Stromal cell of bone marrow (primary cell): ENCODE measurements at regions not wholly inside any gene's neighbourhood (a gene's known extent, or its start where the extent isn't known, plus 50 kb on each side); places are given as distances from the start of the nearest gene placed in this dataset.
"Not testable (repeated sequence)": the region's sequence is repeated elsewhere in the genome, so short reads cannot be mapped to it uniquely, and the experiment has no call there.

Source experiments
- DNase-seq: peaks from one replicate; pipeline ENCODE4 v3.0.0-alpha.2; 2012; ENCODE audit warnings: low read depth

DNA sequence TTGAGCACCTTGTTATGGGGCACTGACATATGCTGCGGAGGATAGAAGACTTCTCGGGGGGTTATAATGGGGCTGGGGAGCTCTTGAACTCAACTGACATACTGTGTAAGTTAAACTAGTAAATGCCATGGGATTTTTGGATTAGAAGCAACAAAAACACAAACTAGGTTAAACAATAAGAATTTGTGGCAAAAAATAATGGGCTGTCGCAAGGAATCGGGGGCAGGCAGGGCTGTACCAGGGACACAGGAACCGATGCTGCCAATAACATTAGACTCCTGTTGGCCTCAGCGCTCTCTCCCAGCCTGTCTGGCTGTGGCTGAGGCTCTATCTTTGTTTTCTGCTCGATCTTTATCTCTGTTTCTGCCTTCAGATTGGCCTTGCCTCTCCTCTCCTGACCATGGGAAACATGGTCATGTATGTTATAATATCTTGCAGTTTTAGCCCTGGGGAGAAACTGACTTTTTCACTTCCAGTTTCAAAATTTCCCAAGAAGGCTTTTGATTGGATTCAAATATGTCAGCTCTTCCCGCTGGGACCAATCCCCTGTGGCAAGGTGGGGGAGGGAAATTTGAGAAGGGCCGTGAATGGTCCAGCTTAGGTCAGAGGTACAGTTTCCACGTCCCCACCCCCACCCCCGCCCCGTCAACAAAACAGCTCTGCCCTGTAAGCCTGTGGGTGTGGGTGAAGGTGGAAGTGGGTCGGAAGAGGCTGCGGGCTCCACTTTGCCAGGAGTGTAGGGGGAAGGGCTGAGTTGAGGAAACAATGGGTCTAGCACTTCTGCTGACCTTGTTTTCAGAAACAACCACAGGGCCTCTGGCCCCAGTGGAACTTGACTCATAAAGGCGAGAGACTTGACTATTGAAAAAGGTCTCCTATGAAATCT lies 161.1 kb upstream of the TBL1XR1 start:
- peak; percentile 77 for DNase-seq

DNA sequence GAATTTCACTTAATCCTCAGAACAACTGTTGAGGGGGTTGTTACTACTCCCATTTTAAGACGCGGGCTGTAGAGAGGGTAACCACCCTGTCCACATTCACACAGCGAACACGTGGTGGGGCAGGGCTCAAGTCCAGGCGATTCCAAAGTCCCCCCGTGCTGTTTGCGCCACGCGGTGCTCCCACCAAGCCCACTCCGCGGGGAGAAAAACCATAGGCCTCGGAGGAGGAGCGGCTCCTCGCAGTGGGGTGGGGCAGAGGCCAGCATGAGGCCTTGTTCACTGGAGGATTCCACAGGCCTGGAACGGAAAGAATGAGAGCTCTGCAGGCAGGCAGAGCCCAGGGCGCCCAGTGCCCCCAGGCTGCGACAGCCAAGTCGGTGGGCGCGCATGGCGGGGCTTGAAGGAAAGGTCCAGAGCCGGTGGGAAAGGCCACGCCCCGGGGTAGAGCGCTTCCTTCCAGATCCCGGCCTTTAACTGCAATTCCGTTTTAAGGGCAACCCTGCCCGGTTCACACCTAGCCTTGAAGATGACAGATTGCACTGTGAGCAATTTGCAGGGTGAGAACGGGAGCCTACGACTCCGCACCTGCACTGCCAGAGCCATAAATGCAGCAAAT lies 161.8 kb upstream of the TBL1XR1 start:
- no peak for DNase-seq

DNA sequence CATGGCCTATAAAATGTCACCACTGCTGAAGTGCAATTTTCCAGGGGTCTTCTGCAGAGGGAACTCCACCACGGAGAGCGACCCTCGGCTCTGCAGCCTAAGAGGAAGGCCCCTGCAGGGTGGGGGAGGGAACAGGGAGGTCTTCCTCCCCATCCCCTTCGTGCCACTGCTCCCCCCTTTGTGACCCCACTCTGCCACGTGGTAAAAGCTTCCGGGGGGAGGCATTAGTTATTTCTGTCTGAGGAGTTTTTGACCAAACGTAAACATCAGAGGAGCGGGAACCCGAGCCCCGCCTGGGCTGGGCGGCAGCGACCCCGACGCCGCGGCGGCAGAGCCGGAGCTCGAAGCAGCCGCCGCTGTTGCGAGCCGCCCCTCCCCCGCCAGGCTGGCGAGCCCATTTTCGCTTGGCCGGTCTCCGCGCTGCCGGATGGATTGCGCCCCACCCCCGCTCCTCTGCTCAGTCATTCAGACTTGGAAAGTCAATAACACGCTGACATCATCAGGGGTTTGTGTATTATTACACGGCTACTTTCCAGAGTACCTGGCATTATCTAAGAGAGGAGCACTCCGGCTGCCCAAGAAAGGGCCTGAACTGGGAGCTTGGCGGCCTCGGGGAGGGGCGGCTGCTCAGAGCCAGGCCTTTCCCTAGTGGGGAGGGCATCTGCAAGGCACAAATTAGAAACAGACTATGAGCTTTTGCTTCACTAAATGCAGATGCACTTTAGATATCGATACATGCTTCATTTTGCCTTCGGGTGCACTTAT lies 162.5 kb upstream of the TBL1XR1 start:
- peak; percentile 98 for DNase-seq

DNA sequence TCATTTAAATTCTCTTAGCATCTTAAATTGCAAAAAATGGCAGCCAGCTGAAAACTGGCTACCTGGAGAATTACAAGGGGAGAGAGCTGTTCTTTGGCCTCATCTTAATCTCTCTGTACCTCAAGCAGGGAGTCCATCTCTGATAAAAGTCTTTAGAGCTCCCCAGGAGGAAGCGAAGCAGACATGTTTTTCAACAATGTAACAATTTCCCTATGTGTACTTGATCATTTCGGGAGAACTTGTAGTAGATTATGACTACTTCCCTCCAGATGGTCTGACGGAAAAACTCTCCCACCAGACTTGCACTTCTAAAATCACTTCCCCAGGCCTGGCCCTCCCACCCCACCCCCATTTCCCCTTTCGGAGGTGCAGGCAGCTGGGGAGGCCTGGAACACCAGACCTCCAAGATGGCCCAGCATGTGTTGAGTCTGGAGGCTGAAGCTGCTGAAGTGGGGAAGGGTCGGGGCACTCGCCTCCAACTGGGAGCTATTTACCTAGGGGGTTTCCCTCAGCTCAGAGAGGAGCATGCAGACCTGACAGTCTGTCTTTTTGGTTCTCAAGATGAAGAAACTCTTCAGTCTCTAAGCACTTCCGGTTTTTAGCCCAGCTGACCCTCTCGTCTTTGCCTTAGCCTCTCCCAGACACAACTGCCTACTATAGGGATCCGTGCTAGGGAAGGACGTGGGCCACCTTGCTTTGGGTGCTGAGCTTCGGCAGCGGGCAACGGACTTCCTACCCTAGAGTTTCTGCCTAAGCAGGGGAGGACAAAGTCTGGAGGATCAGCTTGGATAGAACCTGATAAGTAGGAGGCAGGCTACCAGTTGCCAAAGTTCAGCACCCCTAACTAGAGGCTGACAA lies 164.0 kb upstream of the TBL1XR1 start:
- DNase-seq = no peak

DNA sequence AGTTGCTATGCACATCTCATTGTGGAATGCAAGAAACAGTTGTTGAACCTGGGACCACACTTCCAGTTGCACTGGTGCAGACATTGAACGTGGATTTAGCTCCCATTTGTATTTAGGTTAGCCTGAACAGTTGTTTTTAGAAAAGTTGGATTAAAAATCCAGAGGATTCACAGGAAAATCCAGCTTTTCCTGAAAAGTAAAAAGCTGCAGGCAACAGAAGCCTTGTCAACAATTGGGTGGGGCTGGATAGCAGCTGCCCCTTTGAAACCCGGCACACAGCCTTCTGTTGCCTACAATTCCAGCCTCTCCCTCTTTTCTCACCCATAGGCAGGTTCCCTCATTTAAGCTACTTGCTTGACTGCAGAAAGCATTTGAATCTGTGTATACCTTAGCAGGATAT lies 165.3 kb upstream of the TBL1XR1 start:
- no peak for DNase-seq

DNA sequence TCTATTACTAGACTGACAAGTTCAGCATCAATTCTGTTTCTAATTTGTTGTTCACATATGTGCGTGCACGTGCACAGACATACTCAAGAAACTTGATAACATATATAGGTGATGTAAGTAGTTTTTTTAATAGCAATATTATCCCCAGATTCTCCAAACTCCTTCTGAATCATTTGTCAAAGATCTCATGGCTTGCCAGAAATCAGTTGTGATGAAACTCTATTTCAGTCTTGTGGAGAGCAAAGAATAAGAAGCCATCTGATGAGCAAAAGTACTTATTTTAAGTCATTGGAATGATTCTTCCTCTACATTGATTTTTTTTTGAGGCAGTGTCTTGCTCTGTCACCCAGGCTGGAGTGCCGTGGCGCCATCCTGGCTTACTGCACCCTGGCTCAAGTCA lies 167.0 kb upstream of the TBL1XR1 start:
- DNase-seq = no peak

DNA sequence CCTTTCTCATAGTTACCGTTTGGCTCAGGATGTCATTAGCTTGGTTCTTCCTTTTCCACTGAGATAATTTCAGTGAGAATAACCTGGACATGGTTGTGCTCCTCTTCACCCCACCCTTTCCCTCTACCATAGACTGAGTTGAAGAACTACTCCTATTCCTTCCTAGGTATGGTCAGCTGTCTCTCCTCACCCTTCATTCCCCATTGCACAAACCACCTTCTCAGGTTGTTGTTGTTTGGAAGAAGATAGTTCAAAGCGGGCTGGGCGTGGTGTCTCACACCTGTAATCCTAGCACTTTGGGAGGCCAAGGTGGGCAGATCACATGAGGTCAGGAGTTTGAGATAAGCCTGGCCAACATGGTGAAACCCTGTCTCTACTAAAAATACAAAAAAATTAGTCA lies 168.0 kb upstream of the TBL1XR1 start:
- not testable (repeated sequence) for DNase-seq

DNA sequence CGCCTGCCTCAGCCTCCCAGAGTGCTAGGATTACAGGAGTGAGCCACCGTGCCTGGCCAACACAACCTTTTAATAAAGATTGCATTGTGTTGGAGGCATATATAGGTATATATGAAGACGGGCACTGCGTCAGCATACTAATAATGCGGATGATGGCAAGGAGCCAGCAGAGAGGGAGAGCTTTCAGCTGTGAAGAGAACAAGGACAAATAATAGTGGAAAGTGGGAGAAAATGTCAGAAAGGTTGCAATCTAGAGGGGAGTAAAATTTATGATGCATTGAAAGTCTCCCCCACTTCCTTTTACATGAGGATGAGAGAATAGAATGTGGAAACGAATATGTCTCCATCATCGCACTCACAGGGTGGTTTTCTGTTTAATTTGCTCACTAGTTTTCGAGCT lies 170.5 kb upstream of the TBL1XR1 start:
- DNase-seq = no peak

DNA sequence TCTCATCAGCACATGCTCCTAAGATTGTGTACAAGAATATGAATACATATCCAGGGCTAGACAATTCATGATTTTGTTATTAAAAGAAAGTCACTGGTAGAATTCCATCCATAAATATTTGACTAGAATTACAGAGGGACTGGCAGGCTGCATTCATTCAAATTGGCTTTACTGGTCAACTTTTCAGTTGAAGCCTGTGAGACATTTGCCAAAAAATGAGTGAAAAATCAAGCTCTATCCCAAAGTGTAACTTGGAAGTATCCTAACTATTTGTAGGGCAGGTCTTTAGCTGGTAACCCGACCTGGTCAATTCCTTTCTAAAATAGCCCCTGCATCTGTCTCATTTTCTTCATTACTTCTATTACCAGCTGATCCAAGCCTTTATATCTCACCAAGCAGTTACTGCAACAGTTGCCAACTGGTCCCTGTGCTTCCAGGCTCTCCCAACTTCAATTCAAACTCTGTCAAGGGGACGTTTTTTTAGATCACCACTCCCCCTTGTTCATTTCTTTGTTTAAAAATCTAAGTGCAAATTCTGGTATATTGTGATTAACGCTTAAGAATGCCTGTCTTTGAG lies 173.1 kb upstream of the TBL1XR1 start:
- DNase-seq = no peak

DNA sequence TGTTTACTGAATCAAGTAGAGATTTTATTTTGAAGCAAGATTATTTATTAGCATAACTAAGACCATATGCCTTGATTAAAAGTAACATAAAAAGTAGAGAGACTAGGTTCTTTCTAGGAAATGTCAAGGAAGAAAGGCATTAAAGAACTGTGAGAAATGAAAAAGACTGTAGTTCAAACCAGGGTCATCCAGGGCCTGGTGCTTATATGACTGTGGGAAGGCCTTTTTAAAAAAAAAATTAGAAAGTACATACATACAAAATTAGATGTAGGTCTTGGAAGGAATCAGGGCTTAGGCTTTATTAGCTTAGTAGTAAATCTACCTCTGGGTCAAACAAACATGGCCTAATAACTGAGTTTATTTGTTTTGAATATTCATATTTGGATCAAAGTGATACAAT lies 173.9 kb upstream of the TBL1XR1 start:
- no peak for DNase-seq

DNA sequence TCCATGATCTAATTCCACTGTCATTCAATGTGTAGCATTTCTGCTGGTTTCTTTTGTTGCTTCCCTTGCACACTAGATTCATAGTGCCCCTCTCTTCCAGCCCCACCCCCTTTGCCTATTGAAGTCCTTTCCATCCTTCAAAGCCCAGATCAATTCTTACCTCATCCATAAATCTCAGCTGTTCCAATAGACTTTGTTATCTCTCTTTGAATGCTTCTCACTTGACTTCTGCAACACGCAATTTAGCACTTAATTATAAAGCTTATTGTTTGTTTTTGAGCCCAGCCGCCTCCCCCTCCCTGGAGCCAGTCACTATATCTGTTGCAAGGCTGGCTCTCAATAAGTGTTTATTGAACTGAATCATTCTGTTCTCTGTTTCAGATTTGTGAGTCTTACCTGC lies 174.6 kb upstream of the TBL1XR1 start:
- no peak for DNase-seq

DNA sequence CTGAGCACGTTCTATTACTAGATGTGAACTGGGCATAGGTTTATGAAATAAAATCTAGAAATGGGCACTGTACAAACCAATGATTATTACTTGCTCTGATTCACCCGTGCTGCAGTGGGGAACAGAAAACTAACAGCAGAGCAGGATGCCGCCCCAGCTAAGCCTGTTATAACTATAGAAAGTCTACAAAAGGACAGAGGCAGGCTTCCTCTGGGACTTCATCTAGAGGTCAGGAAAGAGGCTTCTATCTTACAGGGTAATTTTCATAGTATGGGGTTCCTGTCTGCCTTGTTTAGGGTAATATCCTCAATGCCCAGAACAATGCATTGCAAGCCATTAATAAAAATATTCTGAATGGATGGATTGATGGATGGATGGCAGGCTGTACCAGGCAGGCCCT lies 177.0 kb upstream of the TBL1XR1 start:
- DNase-seq = no peak

DNA sequence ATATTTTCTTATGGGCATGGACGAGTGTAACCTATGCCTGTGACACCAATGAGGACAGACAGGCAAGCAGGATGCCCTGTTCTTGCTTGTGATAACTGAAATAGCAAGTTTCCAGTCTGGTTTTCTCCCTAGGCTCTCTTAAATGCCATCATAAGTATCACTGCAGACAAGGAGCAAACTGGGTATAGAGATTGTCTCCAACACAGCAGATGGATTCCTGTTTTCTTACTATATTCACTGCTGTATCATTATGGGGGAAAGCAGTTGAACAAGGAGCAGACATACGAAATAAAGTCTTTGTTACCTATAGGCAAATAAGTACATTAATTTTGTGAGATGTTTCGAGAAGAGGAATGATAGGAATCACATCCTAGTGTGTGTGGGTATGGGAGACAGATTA lies 178.0 kb upstream of the TBL1XR1 start:
- DNase-seq = no peak

DNA sequence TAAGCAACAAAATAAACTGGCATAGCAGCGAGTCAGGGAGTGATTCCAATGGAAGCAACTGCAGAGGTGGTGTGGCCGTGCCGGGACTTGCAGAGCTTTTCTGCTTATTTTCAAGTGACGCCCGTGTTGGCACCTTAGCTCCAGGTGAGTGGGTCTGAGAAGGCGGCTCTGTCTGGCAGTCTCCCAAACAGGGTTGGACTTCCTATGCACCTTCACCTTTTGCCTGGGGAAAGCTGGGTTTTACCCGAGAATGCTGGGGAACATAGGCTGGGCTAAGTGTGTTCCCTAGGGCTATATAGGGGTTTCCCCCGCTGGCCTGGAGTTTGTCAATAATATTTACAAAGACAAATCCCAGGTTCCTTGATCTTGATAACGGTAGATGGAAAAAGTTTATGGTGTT lies 179.9 kb upstream of the TBL1XR1 start:
- DNase-seq = no peak

DNA sequence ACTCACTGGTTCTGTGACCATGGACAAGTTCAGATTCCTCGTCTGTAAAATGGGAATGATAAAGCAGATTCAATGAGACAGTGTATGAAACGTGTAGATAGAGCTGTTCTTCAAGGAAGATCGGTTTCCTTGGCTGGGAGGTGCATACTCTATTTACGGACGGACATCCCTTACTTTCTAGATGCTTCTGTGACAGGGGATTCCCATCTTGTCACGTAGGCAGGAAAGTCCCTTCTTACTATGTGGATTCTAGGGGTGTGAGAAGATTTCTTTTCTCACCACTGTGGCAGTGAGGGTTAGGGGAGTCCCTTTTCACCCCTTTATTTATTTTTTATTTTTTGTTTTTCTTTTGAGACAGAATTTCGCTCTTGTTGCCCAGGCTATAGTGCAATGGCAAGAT lies 180.9 kb upstream of the TBL1XR1 start:
- DNase-seq = no peak

DNA sequence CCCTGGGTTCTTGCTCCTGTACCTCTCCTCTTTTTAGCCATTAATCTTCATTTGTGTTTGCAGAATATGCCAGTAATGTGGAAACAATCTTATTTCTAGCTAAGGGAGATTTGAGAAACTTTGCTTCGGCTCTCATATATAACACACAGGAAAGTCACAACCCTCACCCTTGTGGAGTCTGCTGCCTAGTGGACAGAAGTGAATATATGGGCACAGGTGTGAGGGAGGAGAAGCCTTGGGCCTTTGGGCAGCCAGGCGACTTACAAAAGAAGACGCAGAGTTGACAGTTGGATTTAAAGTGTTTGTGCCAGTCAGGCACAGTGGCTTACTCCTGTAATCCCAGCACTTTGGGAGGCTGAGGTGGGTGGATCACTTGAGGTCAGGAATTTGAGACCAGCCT lies 181.8 kb upstream of the TBL1XR1 start:
- no peak for DNase-seq

DNA sequence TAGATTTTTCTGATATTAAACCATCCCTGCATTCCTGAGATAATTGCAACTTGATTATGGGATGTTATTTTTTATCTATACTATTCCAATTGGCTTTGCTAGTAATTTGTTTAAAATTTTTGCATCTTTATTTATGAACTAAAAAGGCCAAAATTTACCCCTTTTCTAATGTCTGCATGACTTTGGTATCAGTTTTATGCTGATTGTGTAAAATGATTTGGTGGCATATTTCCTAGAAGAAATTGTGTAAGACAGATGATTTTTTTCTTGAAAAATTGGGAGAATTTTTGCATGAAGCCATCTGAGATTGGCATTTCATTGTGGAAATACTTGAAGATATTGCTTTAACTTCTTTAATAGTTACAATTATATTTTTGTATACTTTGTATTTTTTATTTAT lies 183.8 kb upstream of the TBL1XR1 start:
- DNase-seq = no peak

DNA sequence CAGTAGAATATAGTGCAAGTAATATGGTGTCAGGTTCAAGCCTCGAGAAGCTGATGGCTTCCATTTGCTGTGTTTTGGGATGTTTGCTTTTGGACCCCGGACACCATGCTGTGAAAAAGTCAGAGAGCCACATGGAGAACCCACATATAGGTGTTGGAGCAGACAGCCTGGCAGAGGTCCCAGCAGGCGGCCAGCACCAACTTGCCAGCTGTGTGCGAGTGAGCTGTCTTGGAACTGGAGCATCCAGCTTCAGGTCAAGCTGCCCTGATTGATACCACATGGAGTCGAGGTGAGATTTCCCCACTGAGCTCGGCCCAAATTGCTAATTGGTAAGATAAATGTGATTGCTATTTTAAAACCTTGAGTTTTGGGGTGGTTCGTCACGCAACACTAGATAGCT lies 185.7 kb upstream of the TBL1XR1 start:
- DNase-seq = no peak

DNA sequence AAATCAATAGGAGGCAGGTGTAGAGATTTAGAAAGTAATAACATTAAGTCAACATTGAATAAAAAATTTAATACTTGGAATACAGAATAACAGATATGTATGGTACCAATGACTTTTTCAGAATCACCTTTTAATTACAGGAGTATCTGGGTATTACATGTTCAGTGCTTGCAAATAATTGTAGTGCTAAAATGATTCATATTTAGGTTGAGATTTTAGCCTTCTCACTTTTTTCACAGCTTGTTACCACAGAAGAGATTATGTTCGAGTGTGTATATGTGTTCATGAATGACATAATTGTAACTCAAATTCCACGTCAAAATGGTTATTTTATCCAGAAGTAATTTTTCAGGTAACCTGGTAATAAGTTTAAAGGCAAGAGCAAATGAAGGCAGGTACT lies 187.9 kb upstream of the TBL1XR1 start:
- no peak for DNase-seq

DNA sequence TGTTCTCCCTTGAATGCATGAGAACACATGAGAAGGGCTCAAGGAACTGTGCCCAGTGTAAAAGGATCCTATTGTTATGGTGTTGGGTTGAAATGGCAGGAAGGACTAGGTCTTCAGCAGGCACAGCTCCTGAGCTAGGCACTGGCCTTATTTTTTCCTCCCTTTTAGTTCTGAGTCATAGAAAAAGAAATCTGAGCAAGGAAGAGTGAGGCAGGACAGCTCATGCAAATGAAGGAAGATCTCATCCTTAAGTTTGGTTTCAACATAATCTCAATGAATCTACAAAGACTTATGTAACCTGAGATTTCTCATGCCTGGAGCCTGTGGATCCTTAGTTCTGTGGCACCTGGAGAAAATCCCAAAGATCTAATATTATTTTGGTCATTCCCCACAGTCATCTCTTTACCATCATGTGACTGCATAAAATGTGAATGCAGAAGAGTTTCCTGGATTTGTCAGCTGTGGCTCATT lies 188.6 kb upstream of the TBL1XR1 start:
- peak; percentile 56 for DNase-seq

DNA sequence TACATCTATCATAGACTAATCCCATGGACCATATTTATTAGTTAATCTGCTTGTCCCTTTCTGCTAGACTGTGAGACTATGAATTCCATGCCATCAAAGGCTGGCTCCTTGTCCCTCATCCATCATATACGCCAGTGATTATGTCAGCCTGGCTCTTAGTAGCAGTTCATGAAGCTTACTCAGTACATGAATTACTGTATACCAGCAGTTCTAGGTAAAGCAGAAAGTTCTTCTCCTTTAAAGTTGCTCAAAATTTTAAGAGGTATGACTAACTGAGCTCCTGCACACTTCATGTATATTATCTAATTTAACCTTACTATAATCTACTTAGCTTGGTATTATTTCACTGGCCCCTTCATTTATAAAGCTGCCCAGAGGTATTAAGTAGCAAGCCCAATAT lies 190.9 kb upstream of the TBL1XR1 start:
- no peak for DNase-seq
